ENCODE measurements at regions not wholly inside any gene's neighbourhood (a gene's known extent, or its start where the extent isn't known, plus 50 kb on each side); places are given as distances from the start of the nearest gene placed in this dataset.

DNA sequence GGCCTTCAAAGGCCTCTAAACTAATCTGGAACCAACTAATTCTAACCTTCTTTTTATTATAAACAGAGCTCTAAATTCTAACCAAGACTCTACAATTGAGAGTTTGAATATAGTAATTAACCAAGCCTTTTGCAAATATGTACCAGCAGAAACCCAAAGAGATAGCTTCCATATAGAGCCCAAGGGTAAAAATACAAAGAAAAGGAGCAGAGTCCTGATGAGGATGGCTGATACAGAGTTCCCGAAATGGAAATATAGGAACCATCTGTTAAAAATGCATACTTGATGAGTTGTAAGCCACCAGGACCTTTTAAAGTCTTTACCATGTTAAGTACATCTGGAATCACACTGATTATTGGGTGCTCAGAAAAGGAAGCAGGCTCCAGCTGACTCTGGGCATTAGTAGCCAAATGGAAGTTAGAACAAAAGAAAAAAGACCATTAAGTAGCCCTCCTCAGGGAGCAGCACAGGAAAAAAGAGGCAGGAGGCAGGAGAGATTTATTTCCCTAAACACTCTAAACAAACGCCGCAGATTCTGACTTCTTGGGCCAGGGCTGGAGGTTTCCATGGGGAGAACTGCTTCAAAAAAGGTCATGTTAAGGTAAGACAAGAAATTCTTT, 463.1 kb upstream of the FAT3 start:
- CTCF ChIA-PET, result no interaction called here
- no TSS peak for BruUV-seq (replicated peaks)
- POLR2A ChIA-PET, result no interaction called here
- H3K4me1 ChIP-seq (ENCODE audit: control insufficient read depth, extremely low read depth, insufficient read depth, low read length), result no peaks in the 10 kb centered on the region
- H3K4me3 ChIP-seq (replicated peaks in 1 of 3; ENCODE audit: insufficient read depth in 1 of 3, low read depth in 1 of 3, low read length in 3 of 3), result no peak overlapping the region
- intact Hi-C loops (cut with micrococcal nuclease) (no loop called here), dilution Hi-C loops (cut with MboI; ENCODE audit: extremely low pct_ligation_motif_present, low sequenced_read_pairs) (no loop called here)
- no peaks in the 10 kb centered on the region for H3K36me3 ChIP-seq (ENCODE audit: control insufficient read depth in 2 of 2, extremely low read depth in 1 of 2, insufficient read depth in 2 of 2, low read length in 2 of 2)
- H3K9me1 ChIP-seq (replicated peaks; ENCODE audit: control insufficient read depth, extremely low read depth, insufficient read depth, low read length), result no peaks in the 10 kb centered on the region
- DNase-seq (ENCODE audit: low read depth, low spot score) (no peak), FAIRE-seq (no peak)
- no peaks in the 10 kb centered on the region for H3K9me3 ChIP-seq (replicated peaks; ENCODE audit: control insufficient read depth, insufficient read depth, low read length)
- H3K27me3 ChIP-seq (ENCODE audit: control insufficient read depth in 2 of 2, insufficient read depth in 2 of 2, low read length in 2 of 2), result no peaks in the 10 kb centered on the region
- TF ChIP-seq POLR2A (IDR thresholded peaks at IDR 0.05; ENCODE audit: low read depth, low read length) (no peak), EZH2 (IDR thresholded peaks at IDR 0.05; ENCODE audit: borderline replicate concordance, low read depth, low read length, severe bottlenecking) (no peak), JUN (IDR thresholded peaks at IDR 0.05; ENCODE audit: borderline replicate concordance, insufficient read depth, insufficient read length, low read depth) (no peak), MYC (IDR thresholded peaks at IDR 0.05; ENCODE audit: low read depth, low read length) (no peak), FOS (IDR thresholded peaks at IDR 0.05; ENCODE audit: borderline replicate concordance, insufficient read depth, low read length) (no peak)
- TF ChIP-seq, protein P1, sequence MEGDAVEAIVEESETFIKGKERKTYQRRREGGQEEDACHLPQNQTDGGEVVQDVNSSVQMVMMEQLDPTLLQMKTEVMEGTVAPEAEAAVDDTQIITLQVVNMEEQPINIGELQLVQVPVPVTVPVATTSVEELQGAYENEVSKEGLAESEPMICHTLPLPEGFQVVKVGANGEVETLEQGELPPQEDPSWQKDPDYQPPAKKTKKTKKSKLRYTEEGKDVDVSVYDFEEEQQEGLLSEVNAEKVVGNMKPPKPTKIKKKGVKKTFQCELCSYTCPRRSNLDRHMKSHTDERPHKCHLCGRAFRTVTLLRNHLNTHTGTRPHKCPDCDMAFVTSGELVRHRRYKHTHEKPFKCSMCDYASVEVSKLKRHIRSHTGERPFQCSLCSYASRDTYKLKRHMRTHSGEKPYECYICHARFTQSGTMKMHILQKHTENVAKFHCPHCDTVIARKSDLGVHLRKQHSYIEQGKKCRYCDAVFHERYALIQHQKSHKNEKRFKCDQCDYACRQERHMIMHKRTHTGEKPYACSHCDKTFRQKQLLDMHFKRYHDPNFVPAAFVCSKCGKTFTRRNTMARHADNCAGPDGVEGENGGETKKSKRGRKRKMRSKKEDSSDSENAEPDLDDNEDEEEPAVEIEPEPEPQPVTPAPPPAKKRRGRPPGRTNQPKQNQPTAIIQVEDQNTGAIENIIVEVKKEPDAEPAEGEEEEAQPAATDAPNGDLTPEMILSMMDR (IDR thresholded peaks at IDR 0.05; ENCODE audit: extremely low read depth in 1 of 2, insufficient read depth in 1 of 2, low read depth in 1 of 2, low read length in 2 of 2), result no peak
- TF ChIP-seq, protein P2, sequence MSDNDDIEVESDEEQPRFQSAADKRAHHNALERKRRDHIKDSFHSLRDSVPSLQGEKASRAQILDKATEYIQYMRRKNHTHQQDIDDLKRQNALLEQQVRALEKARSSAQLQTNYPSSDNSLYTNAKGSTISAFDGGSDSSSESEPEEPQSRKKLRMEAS (IDR thresholded peaks at IDR 0.05; ENCODE audit: insufficient read depth, insufficient read length), result no peak
- no peak overlapping the region for H2AFZ ChIP-seq (ENCODE audit: low read depth, low read length)
- no peaks in the 10 kb centered on the region for H4K20me1 ChIP-seq (replicated peaks; ENCODE audit: control insufficient read depth, extremely low read depth, insufficient read depth, low read length)
- no peak overlapping the region for H3K9ac ChIP-seq (replicated peaks; ENCODE audit: extremely low read depth, insufficient read depth, low read length)
- no peak overlapping the region for H3K4me2 ChIP-seq (ENCODE audit: insufficient read depth, low read length)
- H3K79me2 ChIP-seq (ENCODE audit: control insufficient read depth, insufficient read depth, low read length), result no peaks in the 10 kb centered on the region
- no peak overlapping the region for H3K27ac ChIP-seq (ENCODE audit: insufficient read depth, low read depth, low read length)

Measured in endothelial cell of umbilical vein (primary cell).